DOHH2 (cell line): ENCODE measurements at regions not wholly inside any gene's neighbourhood (a gene's known extent, or its start where the extent isn't known, plus 50 kb on each side); places are given as distances from the start of the nearest gene placed in this dataset.

Source experiments
- H3F3A ChIP-seq: fragments of 200-600 bp; sonication (generic), shearing (Covaris generic); 2 replicates; pipeline ENCODE4 v1.6.0; 2016; ENCODE audit warnings: antibody characterized with exemption, mild to moderate bottlenecking; ENCODE audit not compliant: control insufficient read depth, insufficient read depth
- H3K27ac ChIP-seq: fragments of 200-600 bp; sonication (generic); 2 replicates; pipeline ENCODE4 v1.5.1; 2014; ENCODE audit warnings: low read depth, mild to moderate bottlenecking, low read length, moderate library complexity
- H3K27me3 ChIP-seq: fragments of 200-600 bp; sonication (generic); 2 replicates; pipeline ENCODE4 v1.6.1; 2014; ENCODE audit warnings: mild to moderate bottlenecking, low read length, mixed read lengths; ENCODE audit not compliant: control insufficient read depth
- H3K36me3 ChIP-seq: fragments of 200-600 bp; sonication (generic); 2 replicates; pipeline ENCODE4 v1.6.1; 2014; ENCODE audit warnings: mild to moderate bottlenecking, low read length, moderate library complexity, mixed read lengths; ENCODE audit not compliant: control insufficient read depth
- H3K4me1 ChIP-seq: fragments of 200-600 bp; sonication (generic); 2 replicates; pipeline ENCODE4 v1.6.1; 2014; ENCODE audit warnings: mild to moderate bottlenecking, low read length, mixed read lengths; ENCODE audit not compliant: control insufficient read depth
- H3K4me2 ChIP-seq: fragments of 200-600 bp; sonication (generic); 2 replicates; pipeline ENCODE4 v1.6.0; 2014; ENCODE audit warnings: mild to moderate bottlenecking, low read length, moderate library complexity
- H3K4me3 ChIP-seq: fragments of 200-600 bp; sonication (generic); 2 replicates; pipeline ENCODE4 v1.5.1; 2014; ENCODE audit warnings: mild to moderate bottlenecking, low read length, mixed read lengths
- H3K79me2 ChIP-seq: fragments of 200-600 bp; sonication (generic); 2 replicates; pipeline ENCODE4 v1.6.1; 2014; ENCODE audit warnings: mild to moderate bottlenecking, low read length, mixed read lengths; ENCODE audit not compliant: control insufficient read depth
- H3K9me2 ChIP-seq: fragments of 200-600 bp; sonication (generic); replicated peaks from 2 replicates; pipeline ENCODE4 v1.6.1; 2014; ENCODE audit warnings: mild to moderate bottlenecking, low read length, mixed read lengths; ENCODE audit not compliant: control insufficient read depth
- H3K9me3 ChIP-seq: fragments of 200-600 bp; sonication (generic); 2 replicates; pipeline ENCODE4 v1.6.1; 2014; ENCODE audit warnings: antibody characterized with exemption, low read length, mixed read lengths; ENCODE audit not compliant: control insufficient read depth, insufficient read depth
- H4K20me1 ChIP-seq: fragments of 200-600 bp; sonication (generic); 2 replicates; pipeline ENCODE4 v1.6.0; 2014; ENCODE audit warnings: low read depth, mild to moderate bottlenecking, antibody characterized with exemption, low read length, moderate library complexity; ENCODE audit not compliant: control insufficient read depth, insufficient read depth
- EZH2phosphoT487 ChIP-seq: fragments of 200-600 bp; sonication (generic); IDR thresholded peaks from 2 replicates; pipeline ENCODE4 v1.6.1; 2017; ENCODE audit warnings: borderline replicate concordance, mild to moderate bottlenecking, antibody characterized with exemption, low read length, moderate library complexity, mixed read lengths
- TF ChIP-seq, protein P1 (sequence below): fragments of 200-600 bp; sonication (generic); IDR thresholded peaks from one replicate; pipeline ENCODE4 v1.5.1; 2014; ENCODE audit warnings: antibody characterized with exemption, mild to moderate bottlenecking, low read depth, low read length; ENCODE audit not compliant: poor library complexity, severe bottlenecking

DNA sequence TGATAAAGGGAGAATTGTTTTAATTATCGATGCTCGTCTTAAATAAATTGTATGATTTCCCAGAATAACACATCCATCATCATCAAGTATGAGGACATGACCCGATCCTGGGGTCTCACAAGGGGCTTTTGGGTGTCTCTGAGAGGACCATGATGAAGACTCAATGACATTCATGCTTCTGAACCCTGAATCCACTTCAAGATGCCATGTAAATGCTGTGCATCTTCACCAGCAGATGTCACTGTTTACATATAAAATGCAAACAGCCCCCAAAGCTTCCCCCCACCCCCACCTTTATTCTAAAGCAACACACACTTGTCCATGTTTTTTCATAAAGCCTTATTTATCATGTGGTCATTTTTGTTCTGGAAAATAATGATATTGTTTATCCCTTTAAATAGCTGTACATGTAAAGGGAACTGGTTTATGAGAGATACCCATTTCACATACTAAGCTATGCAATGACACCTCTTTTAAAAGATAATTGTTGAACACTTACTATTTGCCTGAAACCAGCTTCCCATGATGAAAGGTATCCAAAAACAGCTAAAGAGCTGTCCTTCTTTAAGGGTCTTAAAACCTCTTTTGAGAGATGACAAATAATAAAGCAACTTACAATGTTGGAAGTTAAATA is 69.7 kb upstream of the UBE3A start:
- Histone ChIP-seq H4K20me1 (no peaks in the 10 kb centered on the region), H3F3A (no peaks in the 10 kb centered on the region), H3K9me2 (no peaks in the 10 kb centered on the region), H3K79me2 (no peaks in the 10 kb centered on the region), H3K27ac (no peak overlapping the region), H3K9me3 (no peaks in the 10 kb centered on the region), H3K27me3 (no peaks in the 10 kb centered on the region), H3K36me3 (no peaks in the 10 kb centered on the region), H3K4me3 (no peak overlapping the region), H3K4me2 (no peak overlapping the region), H3K4me1 (no peaks in the 10 kb centered on the region)
- TF ChIP-seq, protein P1, sequence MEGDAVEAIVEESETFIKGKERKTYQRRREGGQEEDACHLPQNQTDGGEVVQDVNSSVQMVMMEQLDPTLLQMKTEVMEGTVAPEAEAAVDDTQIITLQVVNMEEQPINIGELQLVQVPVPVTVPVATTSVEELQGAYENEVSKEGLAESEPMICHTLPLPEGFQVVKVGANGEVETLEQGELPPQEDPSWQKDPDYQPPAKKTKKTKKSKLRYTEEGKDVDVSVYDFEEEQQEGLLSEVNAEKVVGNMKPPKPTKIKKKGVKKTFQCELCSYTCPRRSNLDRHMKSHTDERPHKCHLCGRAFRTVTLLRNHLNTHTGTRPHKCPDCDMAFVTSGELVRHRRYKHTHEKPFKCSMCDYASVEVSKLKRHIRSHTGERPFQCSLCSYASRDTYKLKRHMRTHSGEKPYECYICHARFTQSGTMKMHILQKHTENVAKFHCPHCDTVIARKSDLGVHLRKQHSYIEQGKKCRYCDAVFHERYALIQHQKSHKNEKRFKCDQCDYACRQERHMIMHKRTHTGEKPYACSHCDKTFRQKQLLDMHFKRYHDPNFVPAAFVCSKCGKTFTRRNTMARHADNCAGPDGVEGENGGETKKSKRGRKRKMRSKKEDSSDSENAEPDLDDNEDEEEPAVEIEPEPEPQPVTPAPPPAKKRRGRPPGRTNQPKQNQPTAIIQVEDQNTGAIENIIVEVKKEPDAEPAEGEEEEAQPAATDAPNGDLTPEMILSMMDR = peak; percentile 65
- TF ChIP-seq EZH2phosphoT487 = no peak

DNA sequence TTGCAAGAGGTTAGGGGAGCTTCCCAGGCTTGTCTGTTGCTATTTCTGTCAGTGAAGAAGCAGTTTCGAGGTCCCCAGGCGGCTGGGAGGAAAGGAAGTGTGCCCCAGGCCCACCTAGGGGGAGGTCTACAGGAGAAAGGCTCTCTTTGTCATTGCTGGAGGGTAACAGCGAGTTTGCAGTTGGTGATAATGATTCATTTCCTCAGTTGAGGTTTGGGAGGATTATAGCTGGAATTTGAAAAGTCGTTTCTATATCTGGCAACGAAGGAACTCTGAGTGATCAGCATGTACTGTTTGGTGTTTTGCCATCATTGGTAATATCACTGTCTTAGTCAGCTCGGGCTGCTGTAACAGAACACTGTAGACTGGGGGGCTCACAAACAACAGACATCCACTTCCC is 65.5 kb upstream of the UBE3A start:
- H3K9me3 ChIP-seq = no peaks in the 10 kb centered on the region
- no peak overlapping the region for H3K27ac ChIP-seq

DNA sequence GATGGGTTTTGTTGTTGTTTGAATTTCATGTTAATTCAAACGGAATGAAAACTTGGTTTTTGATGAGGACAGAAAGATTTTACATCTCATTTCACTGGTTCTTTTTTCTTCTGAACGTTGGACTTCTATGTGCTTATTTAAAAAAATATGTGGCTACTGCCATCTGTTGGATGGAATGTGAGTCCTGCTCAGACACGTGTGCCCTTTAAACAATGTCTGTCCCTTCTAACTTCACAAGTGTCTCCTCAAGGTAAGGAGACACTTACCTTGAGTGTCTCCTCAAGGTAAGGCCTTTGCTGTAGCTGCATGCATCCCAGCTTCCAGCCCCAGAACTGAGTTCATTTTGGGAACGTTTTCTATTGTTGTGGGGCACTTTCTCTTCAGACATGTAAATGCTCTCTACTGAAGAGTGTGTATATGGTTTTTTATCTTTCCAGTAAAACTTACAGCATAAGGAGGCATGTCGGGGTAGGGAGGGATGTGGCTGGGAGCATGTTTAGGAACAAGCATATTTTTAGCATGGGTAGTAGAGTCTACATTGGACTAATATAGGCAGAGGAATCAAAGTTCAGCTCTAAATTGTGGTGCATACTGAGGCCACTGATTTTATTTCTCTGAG is 63.1 kb upstream of the UBE3A start:
- Histone ChIP-seq H3K4me1 (no peaks in the 10 kb centered on the region), H3K79me2 (no peaks in the 10 kb centered on the region), H3F3A (no peaks in the 10 kb centered on the region), H3K36me3 (no peaks in the 10 kb centered on the region), H3K9me2 (no peaks in the 10 kb centered on the region), H3K27ac (no peak overlapping the region), H4K20me1 (no peaks in the 10 kb centered on the region), H3K4me3 (no peak overlapping the region), H3K27me3 (no peaks in the 10 kb centered on the region), H3K4me2 (no peak overlapping the region), H3K9me3 (no peaks in the 10 kb centered on the region)
- no peak for TF ChIP-seq EZH2phosphoT487
- TF ChIP-seq, protein P1 = peak; percentile 63

More for the DNA sequence above, 65.5 kb upstream of the UBE3A start:
- no peak overlapping the region for H3K4me2 ChIP-seq
- no peaks in the 10 kb centered on the region for H3K9me2 ChIP-seq
- no peaks in the 10 kb centered on the region for H3K36me3 ChIP-seq
- H4K20me1 ChIP-seq = no peaks in the 10 kb centered on the region
- H3K4me3 ChIP-seq = no peak overlapping the region
- H3K4me1 ChIP-seq = no peaks in the 10 kb centered on the region
- no peaks in the 10 kb centered on the region for H3F3A ChIP-seq
- TF ChIP-seq, protein P1 = no peak
- no peak for TF ChIP-seq EZH2phosphoT487
- no peaks in the 10 kb centered on the region for H3K79me2 ChIP-seq
- H3K27me3 ChIP-seq = no peaks in the 10 kb centered on the region
